ENCODE measurements at regions not wholly inside any gene's neighbourhood (a gene's known extent, or its start where the extent isn't known, plus 50 kb on each side); places are given as distances from the start of the nearest gene placed in this dataset.

- no peak overlapping the region for H3K27ac Mint-ChIP-seq
Observed at GRCh38 chr1:60129911-60130310, 56.3 kb upstream of the C1orf87 start.

More at GRCh38 chr1:60129911-60130310, 56.3 kb upstream of the C1orf87 start:
- no peak overlapping the region for H3T11ph ChIP-seq (ENCODE audit: low read length)
- TF ChIP-seq CTCF (conservative IDR thresholded peaks at IDR 0.05): no peak; the same call in 2 of the 3 replicates
- H2AK5ac ChIP-seq (ENCODE audit: insufficient read length, low read length): no peak overlapping the region
- H3K18ac ChIP-seq (ENCODE audit: insufficient read length, low read depth, low read length): no peak overlapping the region
- no peak overlapping the region for H3K4ac ChIP-seq (ENCODE audit: low read depth, low read length)
- H2BK5ac ChIP-seq (ENCODE audit: insufficient read length, low read length): no peak overlapping the region
- H3K27me3 ChIP-seq (ENCODE audit: insufficient read depth, low read length): no peaks in the 10 kb centered on the region
- no peaks in the 10 kb centered on the region for H3K4me1 Mint-ChIP-seq
- H3K4me2 ChIP-seq (ENCODE audit: insufficient read depth, insufficient read length, low read length): no peak overlapping the region
- H3K14ac ChIP-seq (ENCODE audit: insufficient read depth, low read length): no peak overlapping the region
- no peaks in the 10 kb centered on the region for H3K4me1 ChIP-seq (ENCODE audit: insufficient read depth, low read length)
- no peak overlapping the region for H3K27ac ChIP-seq (ENCODE audit: insufficient read length, low read depth, low read length)
- no peak overlapping the region for H3K9ac ChIP-seq (ENCODE audit: extremely low read depth, insufficient read length, low read length)
- H4K8ac ChIP-seq (replicated peaks; ENCODE audit: insufficient read length, low read depth, low read length): no peak overlapping the region
- no peaks in the 10 kb centered on the region for H3K9me3 ChIP-seq (ENCODE audit: control insufficient read depth, low read depth, low read length)
- no peaks in the 10 kb centered on the region for H3K9me3 Mint-ChIP-seq
- no peaks in the 10 kb centered on the region for H3K79me1 ChIP-seq (ENCODE audit: insufficient read depth, low read depth, low read length, poor library complexity, severe bottlenecking)
- H3K23ac ChIP-seq (ENCODE audit: insufficient read length, low read depth, low read length): no peak overlapping the region
- no peaks in the 10 kb centered on the region for H3K79me2 ChIP-seq (ENCODE audit: insufficient read depth, low read length)
- no peak overlapping the region for H4K5ac ChIP-seq (ENCODE audit: insufficient read length, low read depth, low read length)
- no peak overlapping the region for H2AFZ ChIP-seq (ENCODE audit: low read length)
- no peak overlapping the region for H2BK12ac ChIP-seq (ENCODE audit: insufficient read length, low read depth, low read length)
- no CpG with 5 or more reads among the region's 4 CpGs for WGBS (ENCODE audit: extremely low coverage, insufficient read length, low lambda C conversion rate)
- no peak overlapping the region for H2BK120ac ChIP-seq (ENCODE audit: low read depth, low read length, poor library complexity, severe bottlenecking)
- H3K4me3 Mint-ChIP-seq: no peak overlapping the region
- no peak overlapping the region for H2BK15ac ChIP-seq (ENCODE audit: low read depth, low read length)
- no peak overlapping the region for H3K56ac ChIP-seq (ENCODE audit: insufficient read length, low read depth, low read length)
- no peaks in the 10 kb centered on the region for H3K36me3 Mint-ChIP-seq (ENCODE audit: insufficient read depth in 1 of 3, low read depth in 3 of 3)
- H3K23me2 ChIP-seq (ENCODE audit: insufficient read length, low read depth, low read length, poor library complexity, severe bottlenecking): no peaks in the 10 kb centered on the region
- H4K91ac ChIP-seq (ENCODE audit: insufficient read length, low read depth, low read length): no peak overlapping the region
- no peak overlapping the region for H2BK20ac ChIP-seq (ENCODE audit: low read depth, low read length, poor library complexity, severe bottlenecking)
- H3K27me3 Mint-ChIP-seq (ENCODE audit: low read depth): no peaks in the 10 kb centered on the region
- DNase-seq: no peak
- no peaks in the 10 kb centered on the region for H4K20me1 ChIP-seq (ENCODE audit: control insufficient read depth, insufficient read depth, insufficient read length)
